H1 (cell line): ENCODE measurements at regions not wholly inside any gene's neighbourhood (a gene's known extent, or its start where the extent isn't known, plus 50 kb on each side); places are given as distances from the start of the nearest gene placed in this dataset.

Experiments used
- CTCF ChIA-PET: fragments of 300-600 bp; sonication (Branson Sonifier 250); formaldehyde crosslinking; loops from one replicate; lab custom pipeline; 2021; ENCODE audit not compliant: partially characterized antibody; lab: Charles Lee
- POLR2A ChIA-PET: fragments of 300-600 bp; sonication (Branson Sonifier 250); formaldehyde crosslinking; loops from one replicate; lab custom pipeline; 2021; ENCODE audit warnings: inconsistent platforms; ENCODE audit not compliant: partially characterized antibody; lab: Charles Lee
- DNase-seq, 2 experiments: peaks; one replicate each; pipeline versions ENCODE4 v3.0.0 to v3.0.0-alpha.2; 2010 to 2022; ENCODE audit warnings: low spot score in 2 of 2, low read depth in 1 of 2, mixed read lengths in 1 of 2
- FAIRE-seq: peaks from 2 replicates; lab custom pipeline; 2011; peaks lifted over from hg19 to GRCh38; lab: Jason Lieb, UNC
- H2AFZ ChIP-seq: 2 replicates; pipeline ENCODE4 v1.8.1; 2012; ENCODE audit warnings: low read length, inconsistent platforms
- H2AK5ac ChIP-seq: 2 replicates; pipeline ENCODE4 v1.6.1; 2013; ENCODE audit warnings: low read depth, low read length
- H2BK120ac ChIP-seq: replicated peaks from 2 replicates; pipeline ENCODE3; 2013; ENCODE audit warnings: low read depth, low read length, inconsistent platforms
- H2BK12ac ChIP-seq: 2 replicates; pipeline ENCODE4 v1.6.1; 2013; ENCODE audit warnings: low read depth, low read length
- H2BK15ac ChIP-seq: 2 replicates; pipeline ENCODE4 v1.6.1; 2013; ENCODE audit warnings: low read length
- H2BK20ac ChIP-seq: 2 replicates; pipeline ENCODE4 v1.6.1; 2013; ENCODE audit warnings: low read length
- H2BK5ac ChIP-seq: 2 replicates; pipeline ENCODE4 v1.6.1; 2013; ENCODE audit warnings: low read depth, low read length
- H3K14ac ChIP-seq: 2 replicates; pipeline ENCODE4 v1.6.1; 2013; ENCODE audit warnings: inconsistent platforms; ENCODE audit not compliant: insufficient read length
- H3K18ac ChIP-seq: 2 replicates; pipeline ENCODE4 v1.6.1; 2013; ENCODE audit warnings: low read length; ENCODE audit errors: extremely low read depth
- H3K23ac ChIP-seq: 2 replicates; pipeline ENCODE4 v1.6.1; 2013; ENCODE audit warnings: inconsistent platforms; ENCODE audit not compliant: insufficient read length
- H3K23me2 ChIP-seq: 2 replicates; pipeline ENCODE4 v1.6.1; 2013; ENCODE audit warnings: low read depth, low read length
- H3K27ac ChIP-seq: 2 replicates; pipeline ENCODE4 v1.6.1; 2011; ENCODE audit warnings: low read depth, low read length, inconsistent platforms
- H3K27me3 ChIP-seq, 4 experiments: replicated peaks in 1 of 4; 1 replicate in 1 of 4; 2 replicates in 3 of 4; pipeline versions ENCODE4 v1.6.1 to v1.8.1; 2011 to 2013; ENCODE audit warnings: low read length in 3 of 4, mild to moderate bottlenecking in 3 of 4, inconsistent platforms in 2 of 4, mixed read lengths in 2 of 4, moderate library complexity in 1 of 4; ENCODE audit not compliant: control insufficient read depth in 3 of 4, insufficient read depth in 3 of 4; ENCODE audit errors: extremely low read depth in 1 of 4
- H3K36me3 ChIP-seq, 4 experiments: 2 replicates each; pipeline versions ENCODE4 v1.6.1 to v1.8.1; 2011 to 2013; ENCODE audit warnings: mild to moderate bottlenecking in 4 of 4, low read length in 3 of 4, moderate library complexity in 2 of 4, control low read depth in 1 of 4, inconsistent platforms in 1 of 4; ENCODE audit not compliant: insufficient read depth in 4 of 4, control insufficient read depth in 2 of 4
- H3K4ac ChIP-seq: replicated peaks from 2 replicates; pipeline ENCODE3; 2013; ENCODE audit warnings: low read length, low read depth, mixed read lengths, inconsistent platforms; ENCODE audit not compliant: insufficient read length
- H3K4me1 ChIP-seq, 4 experiments: replicated peaks in 1 of 4; 1 replicate in 1 of 4; 2 replicates in 3 of 4; pipeline versions ENCODE4 v1.6.1 to v1.8.1; 2011 to 2013; ENCODE audit warnings: low read length in 3 of 4, inconsistent platforms in 2 of 4, mixed read lengths in 1 of 4; ENCODE audit not compliant: insufficient read depth in 4 of 4, control insufficient read depth in 3 of 4
- H3K4me2 ChIP-seq, 2 experiments: 2 replicates each; pipeline versions ENCODE4 v1.6.1 to v1.8.1; 2011 to 2013; ENCODE audit warnings: low read depth in 2 of 2, low read length in 2 of 2, control low read depth in 1 of 2, inconsistent platforms in 1 of 2, mild to moderate bottlenecking in 1 of 2; ENCODE audit not compliant: insufficient read depth in 1 of 2
- H3K4me3 ChIP-seq, 4 experiments: fragments of 200-600, 300-600 bp in 1 of 4; sonication (generic), shearing (Covaris generic), sonication (Bioruptor Twin) in 1 of 4; 2 replicates each; pipeline versions ENCODE4 v1.5.1 to v1.8.1; 2011 to 2016; ENCODE audit warnings: low read length in 4 of 4, low read depth in 3 of 4, control low read depth in 2 of 4, inconsistent platforms in 2 of 4, mild to moderate bottlenecking in 2 of 4, mixed read lengths in 1 of 4, moderate library complexity in 1 of 4; ENCODE audit not compliant: insufficient read depth in 2 of 4; ENCODE audit errors: extremely low read depth in 1 of 4
- H3K56ac ChIP-seq: replicated peaks from 2 replicates; pipeline ENCODE3; 2013; ENCODE audit warnings: low read depth, mild to moderate bottlenecking, mixed read lengths, low read length, inconsistent platforms; ENCODE audit not compliant: insufficient read length
- H3K79me1 ChIP-seq: 2 replicates; pipeline ENCODE4 v1.6.1; 2013; ENCODE audit warnings: low read depth, low read length, control low read depth
- H3K79me2 ChIP-seq, 2 experiments: 2 replicates each; pipeline versions ENCODE4 v1.6.1 to v1.8.1; 2012 to 2013; ENCODE audit warnings: low read length in 2 of 2, mild to moderate bottlenecking in 2 of 2, inconsistent platforms in 1 of 2; ENCODE audit not compliant: insufficient read depth in 2 of 2, control insufficient read depth in 1 of 2
- H3K9ac ChIP-seq, 4 experiments: replicated peaks in 1 of 4; 1 replicate in 1 of 4; 2 replicates in 3 of 4; pipeline versions ENCODE4 v1.6.1 to v1.8.1; 2011 to 2013; ENCODE audit warnings: low read depth in 3 of 4, low read length in 3 of 4, control low read depth in 2 of 4, mild to moderate bottlenecking in 2 of 4, moderate library complexity in 2 of 4, inconsistent platforms in 1 of 4; ENCODE audit errors: extremely low read depth in 1 of 4
- H3K9me3 ChIP-seq, 2 experiments: 2 replicates each; pipeline versions ENCODE4 v1.6.1 to v1.8.1; 2012 to 2013; ENCODE audit warnings: mild to moderate bottlenecking in 2 of 2, moderate library complexity in 2 of 2, control low read depth in 1 of 2, inconsistent platforms in 1 of 2, low read depth in 1 of 2, low read length in 1 of 2, mixed read lengths in 1 of 2; ENCODE audit not compliant: insufficient read depth in 2 of 2
- H4K20me1 ChIP-seq, 2 experiments: replicated peaks in 1 of 2; 2 replicates each; pipeline versions ENCODE3 to v1.8.1; 2011 to 2013; ENCODE audit warnings: inconsistent platforms in 2 of 2, low read length in 2 of 2, mild to moderate bottlenecking in 1 of 2; ENCODE audit not compliant: insufficient read depth in 2 of 2, control insufficient read depth in 1 of 2
- H4K5ac ChIP-seq: 2 replicates; pipeline ENCODE4 v1.6.1; 2013; ENCODE audit warnings: low read length, low read depth, mixed read lengths, inconsistent platforms; ENCODE audit not compliant: insufficient read length
- H4K8ac ChIP-seq: 2 replicates; pipeline ENCODE4 v1.8.0; 2013; ENCODE audit warnings: mild to moderate bottlenecking, moderate library complexity, low read length, inconsistent platforms; ENCODE audit not compliant: insufficient read depth; ENCODE audit errors: extremely low read depth
- H4K91ac ChIP-seq: replicated peaks from 2 replicates; pipeline ENCODE3; 2013; ENCODE audit warnings: low read length, mixed read lengths, inconsistent platforms; ENCODE audit not compliant: insufficient read length
- CBX8 ChIP-seq: fragments of 300-800, 300-1000 bp; sonication (generic); IDR thresholded peaks from 2 replicates; pipeline ENCODE4 v1.7.1; 2016; ENCODE audit warnings: low read depth, low read length, borderline replicate concordance
- CREB1 ChIP-seq: IDR thresholded peaks from 2 replicates; pipeline ENCODE4 v1.6.1; 2012; ENCODE audit warnings: inconsistent platforms
- NRF1 ChIP-seq: IDR thresholded peaks from 2 replicates; pipeline ENCODE4 v1.6.1; 2011; ENCODE audit warnings: mild to moderate bottlenecking, low read depth, low read length, improper control_type of control experiment
- RBBP5 ChIP-seq: IDR thresholded peaks from 2 replicates; pipeline ENCODE4 v1.7.1; 2012; ENCODE audit warnings: low read depth, mild to moderate bottlenecking, inconsistent platforms, low read length, moderate library complexity, borderline replicate concordance
- RXRA ChIP-seq: IDR thresholded peaks from 2 replicates; pipeline ENCODE4 v1.6.1; 2011; ENCODE audit warnings: low read depth, mild to moderate bottlenecking, low read length, moderate library complexity; ENCODE audit not compliant: insufficient read depth
- SIN3A ChIP-seq, 2 experiments: IDR thresholded peaks in 1 of 2; conservative IDR thresholded peaks in 1 of 2; 2 replicates each; pipeline ENCODE4 v1.6.1; 2011 to 2012; ENCODE audit warnings: low read length in 2 of 2, improper control_type of control experiment in 1 of 2, low read depth in 1 of 2, mild to moderate bottlenecking in 1 of 2
- TAF1 ChIP-seq: IDR thresholded peaks from 2 replicates; pipeline ENCODE4 v1.6.1; 2011; ENCODE audit warnings: mild to moderate bottlenecking, low read depth, low read length
- WGBS, 2 experiments: shearing (Covaris generic) in 1 of 2; methylation state at CpG; one replicate each; pipeline versions ENCODE4 v1.1.6 to v1.1.7; 2013 to 2015; ENCODE audit warnings: low lambda C conversion rate in 2 of 2, mixed read lengths in 2 of 2, inconsistent platforms in 1 of 2, low coverage in 1 of 2, missing lambda C conversion rate in 1 of 2; ENCODE audit not compliant: insufficient replicate concordance in 2 of 2, insufficient coverage in 1 of 2, insufficient read length in 1 of 2; ENCODE audit errors: extremely low coverage in 1 of 2, missing lambda C conversion rate in 1 of 2; 5-methylcytosine and 5-hydroxymethylcytosine counted together

DNA sequence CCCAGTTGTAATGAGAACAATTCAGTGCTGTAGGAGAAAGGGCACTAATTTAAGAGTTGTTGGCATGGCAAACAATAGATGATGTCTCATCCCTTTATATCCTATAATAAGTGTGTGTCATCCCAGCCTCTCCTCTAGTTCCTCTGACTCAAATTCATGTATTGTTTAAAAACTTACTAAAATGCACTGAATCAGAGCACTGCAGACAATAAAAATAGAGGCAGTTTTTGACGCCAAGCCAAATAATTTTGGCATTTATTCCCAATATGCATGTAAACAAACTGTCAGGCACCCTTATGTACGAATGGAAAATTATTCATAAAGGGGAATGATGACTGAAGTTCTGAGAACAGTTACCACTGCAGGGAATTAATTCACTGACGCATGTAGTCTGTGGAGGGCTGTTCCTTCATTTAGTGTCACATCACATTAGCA, 57.9 kb upstream of the TMX1 start:
- H3K9ac ChIP-seq, result no peak overlapping the region
- H2BK12ac ChIP-seq, result no peak overlapping the region
- TF ChIP-seq TAF1, result no peak
- no peak for TF ChIP-seq CREB1
- no peak for TF ChIP-seq RXRA
- TF ChIP-seq NRF1, result no peak
- TF ChIP-seq SIN3A (conservative IDR thresholded peaks at IDR 0.05 in 1 of 2, IDR thresholded peaks at IDR 0.05 in 1 of 2; ENCODE audit: low read depth in 1 of 2, low read length in 2 of 2), result no peak
- TF ChIP-seq CBX8, result no peak
- no peak for TF ChIP-seq RBBP5
- no peak overlapping the region for H2BK20ac ChIP-seq
- no peaks in the 10 kb centered on the region for H3K36me3 ChIP-seq
- no peak overlapping the region for H3K56ac ChIP-seq
- CTCF ChIA-PET, result interaction anchor here (1.1 kb wide), 1 partner anchor 594 kb away, joined by 3 read pairs; no protein-coding TSS in a partner anchor
- H3K27ac ChIP-seq, result no peak overlapping the region
- no peak overlapping the region for H4K5ac ChIP-seq
- no peak overlapping the region for H2BK120ac ChIP-seq
- no peak overlapping the region for H3K18ac ChIP-seq
- H4K20me1 ChIP-seq, result no peaks in the 10 kb centered on the region
- DNase-seq (no peak), FAIRE-seq (no peak)
- WGBS, 2 experiments, result 91% methylated on average over 3 of the region's 3 CpGs; no CpG with 5 or more reads in 1 of the 2 experiments
- H3K4ac ChIP-seq, result no peak overlapping the region
- POLR2A ChIA-PET, result no interaction called here
- H3K14ac ChIP-seq, result no peak overlapping the region
- no peak overlapping the region for H2AFZ ChIP-seq
- no peaks in the 10 kb centered on the region; a peak in 1 of 7 replicates for H3K4me1 ChIP-seq
- no peak overlapping the region for H4K91ac ChIP-seq
- H2BK5ac ChIP-seq, result no peak overlapping the region
- no peak overlapping the region for H3K4me3 ChIP-seq
- no peak overlapping the region for H2AK5ac ChIP-seq
- no peaks in the 10 kb centered on the region for H3K79me2 ChIP-seq
- no peak overlapping the region for H2BK15ac ChIP-seq
- no peak overlapping the region for H4K8ac ChIP-seq
- H3K79me1 ChIP-seq, result no peaks in the 10 kb centered on the region
- no peaks in the 10 kb centered on the region for H3K27me3 ChIP-seq
- no peaks in the 10 kb centered on the region for H3K9me3 ChIP-seq
- H3K4me2 ChIP-seq, result no peak overlapping the region
- no peak overlapping the region for H3K23ac ChIP-seq
- H3K23me2 ChIP-seq, result no peaks in the 10 kb centered on the region
